Stimulated activated CD4-positive, alpha-beta T cell treated with anti-CD3 and anti-CD28 coated beads, Interleukin-15, amount 100 ng/mL, for 1 hour (primary cell): ENCODE measurements at regions not wholly inside any gene's neighbourhood (a gene's known extent, or its start where the extent isn't known, plus 50 kb on each side); places are given as distances from the start of the nearest gene placed in this dataset.
"Not testable (repeated sequence)": the region's sequence is repeated elsewhere in the genome, so short reads cannot be mapped to it uniquely, and the experiment has no call there.

ENCODE experiments used
- DNase-seq, 2 donors: peaks; one replicate each; pipeline ENCODE4 v3.0.0-alpha.2; 2020; ENCODE audit warnings: low read depth in 1 of 2, low spot score in 1 of 2

- DNase-seq: not testable (repeated sequence)
Measured at GRCh38 chr9:41839786-41840185, 289.4 kb downstream of the CNTNAP3B start.

DNA sequence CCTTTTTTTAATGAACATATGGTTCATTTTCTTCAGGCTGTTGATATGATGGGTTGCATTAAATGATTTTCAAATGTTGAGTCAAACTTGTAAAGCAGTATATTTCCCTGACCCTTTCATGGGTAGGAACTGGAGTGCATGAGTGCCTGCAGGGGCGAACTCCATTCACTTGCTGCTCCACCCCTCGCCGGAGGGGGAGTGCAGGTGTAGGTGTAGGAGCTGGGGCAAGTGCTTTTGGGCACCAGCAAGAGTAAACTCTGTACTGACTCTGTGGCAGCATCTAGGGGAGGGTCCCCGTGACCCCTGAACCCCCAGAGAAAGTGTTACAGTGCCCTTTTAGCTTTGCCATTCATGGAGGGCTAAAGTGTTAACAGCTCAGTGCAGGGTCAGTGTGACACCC, 290.3 kb downstream of the CNTNAP3B start:
- not testable (repeated sequence) for DNase-seq

DNA sequence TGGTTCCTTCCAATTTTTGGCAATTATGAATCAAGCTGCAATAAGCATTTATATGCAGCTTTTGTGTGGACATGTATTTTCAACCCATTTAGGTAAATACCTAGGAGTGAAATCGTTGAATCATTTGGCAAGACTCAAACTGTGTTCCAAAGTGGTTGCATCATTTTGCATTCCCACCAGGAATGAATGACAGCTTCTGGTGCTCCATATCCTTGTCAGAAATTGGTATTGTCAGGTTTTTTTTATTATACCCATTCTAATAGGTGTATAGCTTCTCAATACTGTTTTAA, 290.7 kb downstream of the CNTNAP3B start:
- not testable (repeated sequence) for DNase-seq

GRCh38 chr9:41837684-41838561, 291.3 kb downstream of the CNTNAP3B start:
- not testable (repeated sequence) for DNase-seq

- DNase-seq: not testable (repeated sequence)
Measured at GRCh38 chr9:41833108-41833507, 296.1 kb downstream of the CNTNAP3B start.

DNA sequence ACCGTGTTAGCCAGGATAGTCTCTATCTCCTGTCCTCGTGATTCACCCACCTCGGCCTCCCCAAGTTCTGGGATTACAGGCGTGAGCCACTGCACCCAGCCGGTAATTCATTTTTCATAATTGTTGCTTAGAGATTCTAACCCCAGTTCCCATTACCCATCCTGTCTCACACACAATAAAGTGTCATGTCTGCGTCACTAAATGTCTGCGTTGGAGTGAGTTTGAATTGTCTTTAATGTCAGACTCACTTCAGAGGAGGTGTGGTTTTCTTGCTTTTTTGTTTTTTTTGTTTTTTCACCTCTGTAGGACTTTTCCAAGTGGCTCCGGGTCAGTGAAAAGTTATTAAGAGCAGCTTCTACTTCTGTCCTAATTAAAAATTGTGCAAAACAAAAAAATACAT, 304.5 kb downstream of the CNTNAP3B start:
- not testable (repeated sequence) for DNase-seq

GRCh38 chr9:41802706-41803105, 326.5 kb downstream of the CNTNAP3B start:
- not testable (repeated sequence) for DNase-seq

DNA sequence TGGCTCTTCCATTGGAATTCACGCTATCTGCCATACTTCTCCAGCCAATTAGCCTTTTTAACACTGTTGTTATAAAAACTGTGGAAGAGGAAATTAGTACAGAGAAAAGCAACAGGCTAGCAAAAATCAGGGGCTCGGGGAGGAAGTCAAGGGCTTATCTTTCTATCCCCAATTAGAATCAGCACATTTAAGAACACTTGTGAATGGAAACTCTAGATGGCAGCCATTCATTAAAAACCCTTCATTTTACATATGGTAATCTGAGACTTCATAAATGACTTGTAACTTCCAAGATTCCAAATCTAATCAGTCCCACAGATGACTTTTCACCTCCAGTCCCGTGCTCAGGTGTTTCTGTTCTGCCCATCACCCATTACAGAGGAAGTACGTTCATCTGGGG, 330.5 kb downstream of the CNTNAP3B start:
- DNase-seq: not testable (repeated sequence)

DNA sequence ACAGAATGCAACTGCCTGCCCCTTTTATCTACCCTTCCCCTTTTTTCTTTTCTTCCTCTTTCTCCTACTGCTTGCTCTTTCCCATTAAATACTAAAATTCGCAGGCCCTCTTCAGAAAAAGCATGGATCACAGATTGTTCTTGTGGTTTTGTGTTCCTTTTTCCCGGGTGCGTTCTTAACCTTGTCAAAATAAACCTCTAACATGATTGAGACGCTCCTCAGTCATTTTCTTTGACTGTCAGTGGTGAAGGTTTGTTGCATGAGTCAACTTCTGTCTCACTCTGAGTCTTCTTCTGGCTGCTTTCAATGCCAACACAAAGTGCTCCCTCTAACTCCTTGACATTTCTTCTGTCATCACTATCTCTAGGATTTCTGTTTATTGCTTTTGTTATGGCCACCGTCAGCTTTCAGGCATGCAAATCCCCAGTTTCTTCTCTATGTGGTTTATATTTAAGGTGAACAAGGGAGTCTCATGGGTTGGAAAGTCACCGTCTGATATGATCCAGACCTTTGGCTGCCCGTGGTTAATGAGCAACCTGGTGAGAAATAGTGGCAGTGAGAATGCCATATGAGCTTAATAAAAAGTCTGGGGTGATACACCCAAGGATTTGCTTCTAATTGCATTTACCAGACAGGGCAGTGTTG, 338.4 kb downstream of the CNTNAP3B start:
- DNase-seq: not testable (repeated sequence)

DNA sequence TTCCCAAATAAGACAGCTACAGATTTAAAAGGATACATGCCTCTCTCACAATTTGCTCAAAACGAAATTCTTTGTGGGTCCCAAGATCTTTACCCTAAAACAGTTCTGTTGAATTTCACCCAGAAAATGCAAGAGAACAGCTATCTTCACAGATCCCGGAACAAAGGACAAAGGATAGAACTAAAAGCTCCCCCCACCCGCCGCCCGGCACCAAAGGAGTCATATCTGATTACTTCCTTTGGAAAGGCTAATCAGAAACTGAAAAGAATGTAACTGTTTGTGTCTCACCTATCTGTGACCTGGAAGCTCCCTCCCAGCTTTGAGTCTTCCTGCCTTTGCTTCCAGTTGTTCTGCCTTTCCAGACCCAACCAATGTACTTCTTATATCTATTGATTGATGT, 339.2 kb downstream of the CNTNAP3B start:
- DNase-seq: not testable (repeated sequence)

GRCh38 chr9:41789387-41789786, 339.8 kb downstream of the CNTNAP3B start:
- not testable (repeated sequence) for DNase-seq

DNA sequence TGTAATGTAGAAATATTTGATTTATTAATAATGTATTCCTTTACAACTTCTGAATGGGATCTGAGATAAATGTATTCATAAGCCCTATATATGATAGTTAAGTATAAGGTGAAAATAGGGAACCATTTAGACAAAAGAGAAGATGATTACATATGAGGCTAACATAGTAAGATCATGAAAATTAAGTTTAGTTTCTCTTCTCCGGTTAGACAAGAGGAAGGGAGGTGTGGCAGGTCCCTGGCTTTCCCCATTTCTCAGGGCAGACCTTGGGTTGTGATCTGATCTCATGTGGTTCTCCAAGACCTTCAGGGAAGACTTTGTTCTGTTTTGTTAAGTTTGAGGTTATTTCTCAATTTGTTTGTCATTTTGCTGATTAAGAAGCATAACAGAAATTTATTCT, 341.3 kb downstream of the CNTNAP3B start:
- not testable (repeated sequence) for DNase-seq

DNA sequence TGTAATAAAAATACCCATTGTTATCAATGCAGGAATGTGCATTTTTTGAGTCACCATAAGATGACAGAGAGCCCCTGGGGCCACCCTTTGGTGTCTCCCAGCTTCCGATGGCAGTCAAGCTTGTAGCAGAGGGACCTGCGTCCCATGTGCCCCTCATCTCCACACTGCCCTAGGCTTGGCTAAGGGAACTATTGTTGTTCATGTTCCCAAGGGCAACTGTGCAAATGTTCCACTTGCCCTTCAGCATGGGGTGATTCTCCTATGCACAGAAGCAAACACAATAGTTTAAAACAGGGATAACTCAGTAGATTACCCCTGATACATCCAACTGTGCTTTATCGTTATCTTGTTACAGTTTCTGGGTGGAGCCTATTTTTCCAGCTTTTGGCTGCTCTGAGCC, 342.0 kb downstream of the CNTNAP3B start:
- not testable (repeated sequence) for DNase-seq

GRCh38 chr9:41784006-41784405, 345.2 kb downstream of the CNTNAP3B start:
- DNase-seq: not testable (repeated sequence)

GRCh38 chr9:41783070-41783810, 346.0 kb downstream of the CNTNAP3B start:
- not testable (repeated sequence) for DNase-seq

DNA sequence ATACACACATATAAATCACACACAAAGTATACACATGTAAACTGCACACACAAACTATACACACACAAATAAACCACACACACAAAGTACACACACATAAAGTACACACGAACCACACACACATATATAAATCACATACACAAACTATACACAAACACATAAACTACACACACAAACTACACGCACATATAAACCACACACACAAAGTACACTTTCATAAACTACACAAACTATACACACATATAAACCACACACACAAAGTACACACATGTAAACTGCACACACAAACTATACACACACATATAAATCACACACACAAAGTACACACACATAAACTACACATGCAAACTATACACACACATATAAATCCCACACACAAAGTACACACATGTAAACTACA, 347.3 kb downstream of the CNTNAP3B start:
- not testable (repeated sequence) for DNase-seq

- not testable (repeated sequence) for DNase-seq
Measured at GRCh38 chr9:41779897-41780406, 349.3 kb downstream of the CNTNAP3B start.

GRCh38 chr9:41779192-41779591, 350.0 kb downstream of the CNTNAP3B start:
- DNase-seq: not testable (repeated sequence)

DNA sequence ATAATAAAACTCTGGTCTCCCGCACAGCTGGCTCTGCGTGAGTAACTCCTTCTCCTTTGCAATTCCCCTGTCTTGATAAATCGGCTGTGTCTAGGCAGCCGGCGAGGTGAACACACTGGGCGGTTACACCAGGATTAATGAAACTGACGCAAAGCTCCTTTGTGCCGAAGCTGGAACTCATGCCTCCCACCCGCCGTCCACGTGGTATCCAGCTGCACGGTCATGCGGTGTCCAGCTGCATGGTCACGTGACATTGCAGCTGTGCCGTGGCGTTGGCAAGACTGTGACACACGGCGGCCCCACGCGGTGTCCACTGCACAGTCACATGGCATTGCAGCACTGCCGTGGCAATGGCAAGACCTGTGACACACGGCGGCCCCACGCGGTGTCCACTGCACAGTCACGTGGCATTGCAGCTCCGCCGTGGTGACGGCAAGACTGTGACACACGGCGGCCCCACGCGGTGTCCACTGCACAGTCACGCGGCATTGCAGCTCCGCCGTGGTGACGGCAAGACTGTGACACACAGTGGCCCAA, 350.6 kb downstream of the CNTNAP3B start:
- not testable (repeated sequence) for DNase-seq

DNA sequence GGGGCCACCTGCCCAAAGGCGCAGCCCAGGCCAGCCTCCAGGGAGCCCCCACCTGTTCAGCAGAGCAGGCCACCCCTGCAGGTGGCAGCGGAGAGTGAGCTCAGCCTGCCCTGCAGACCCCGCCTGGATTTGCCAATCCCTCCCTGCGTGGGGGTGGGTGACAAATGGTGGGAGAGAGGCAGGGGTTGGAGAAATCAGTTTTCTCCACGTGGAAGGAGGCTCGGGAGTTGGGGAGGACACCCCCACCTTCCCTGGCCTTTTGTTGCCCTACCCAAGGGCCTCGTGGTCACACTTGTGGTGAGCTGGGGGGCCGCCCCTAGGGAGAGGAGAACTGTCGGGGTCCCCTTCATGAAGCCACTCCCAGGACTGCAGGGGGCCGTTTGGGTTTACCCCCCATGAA, 351.7 kb downstream of the CNTNAP3B start:
- not testable (repeated sequence) for DNase-seq

- not testable (repeated sequence) for DNase-seq
Measured at GRCh38 chr9:41772541-41772940, 356.7 kb downstream of the CNTNAP3B start.
